8988T (cell line): ENCODE measurements at regions not wholly inside any gene's neighbourhood (a gene's known extent, or its start where the extent isn't known, plus 50 kb on each side); places are given as distances from the start of the nearest gene placed in this dataset.
"Not testable (repeated sequence)": the region's sequence is repeated elsewhere in the genome, so short reads cannot be mapped to it uniquely, and the experiment has no call there.

Experiments used
- DNase-seq: peaks from one replicate; pipeline ENCODE4 v3.0.0; 2011

GRCh38 chr5:177664737-177665136 is 64.8 kb downstream of the B4GALT7 start:
- not testable (repeated sequence) for DNase-seq

DNA sequence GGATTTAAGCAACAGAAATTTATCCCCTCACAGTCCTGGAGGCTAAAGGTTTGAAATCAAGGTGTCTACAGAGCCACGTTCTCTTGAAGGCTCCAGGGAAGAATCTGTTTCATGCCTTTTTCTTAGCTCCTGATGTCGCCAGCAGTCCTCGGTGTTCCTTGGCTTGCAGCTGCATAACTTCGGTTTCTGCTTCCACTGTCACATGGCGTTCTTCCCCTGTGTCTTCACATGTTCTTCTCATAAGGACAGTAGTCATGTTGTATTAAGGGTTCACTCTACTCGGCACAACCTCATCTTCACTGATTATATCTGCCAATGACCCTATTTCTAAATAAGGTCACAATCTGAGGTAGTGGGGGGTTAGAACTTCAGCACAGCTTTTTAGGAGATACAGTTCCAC is 65.2 kb downstream of the B4GALT7 start:
- DNase-seq = not testable (repeated sequence)

GRCh38 chr5:177665960-177666359 is 66.0 kb downstream of the B4GALT7 start:
- DNase-seq = not testable (repeated sequence)

GRCh38 chr5:177671035-177671754 is 71.3 kb downstream of the B4GALT7 start:
- not testable (repeated sequence) for DNase-seq

DNA sequence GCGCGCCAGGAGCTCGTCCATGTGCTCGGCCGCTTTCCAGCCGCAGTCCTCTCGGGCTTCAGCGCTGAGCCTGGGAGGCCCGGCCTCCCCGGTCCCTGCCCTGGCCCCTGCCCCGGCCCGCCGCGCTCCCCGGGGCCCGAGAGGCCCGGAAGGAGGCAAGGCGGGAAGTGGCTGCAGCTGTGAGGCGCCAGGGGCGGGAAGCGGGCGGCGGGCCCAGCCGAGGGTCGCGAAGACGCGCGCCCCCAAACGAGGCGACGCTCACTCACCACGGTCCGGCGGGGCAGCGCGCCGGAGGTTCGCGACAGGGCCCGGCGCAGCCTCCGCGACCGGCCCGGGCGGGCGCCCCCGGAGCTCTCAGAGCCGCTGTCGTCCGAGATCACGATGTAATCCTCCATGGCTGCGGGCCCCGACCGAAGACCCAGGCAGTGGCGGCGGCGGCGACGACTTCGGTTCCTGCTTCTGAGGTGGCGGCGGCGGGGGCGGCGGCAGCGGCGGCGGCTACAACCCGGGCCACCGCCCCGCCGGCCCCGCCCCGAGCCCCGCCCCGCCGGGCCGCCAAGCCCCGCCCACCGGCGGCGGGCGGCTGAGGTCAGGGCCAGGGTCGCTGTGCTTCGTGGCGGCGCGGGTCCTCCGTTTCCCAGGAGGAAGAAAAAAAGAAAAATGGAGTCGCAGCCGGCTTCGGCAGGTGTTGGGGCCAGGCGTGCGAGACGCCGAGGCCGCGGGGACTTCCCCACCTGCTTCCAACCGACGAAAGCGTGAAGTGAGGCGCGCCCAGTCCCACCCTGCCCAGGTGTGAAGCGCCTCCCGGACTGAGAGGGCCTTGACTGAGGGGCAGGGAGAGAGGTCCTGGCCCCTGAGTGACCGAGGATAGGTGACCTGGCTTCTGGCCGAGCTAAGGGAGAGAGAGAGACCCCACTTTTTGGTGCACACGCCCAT is 72.1 kb downstream of the B4GALT7 start:
- DNase-seq = peak; percentile 20
